ENCODE measurements at regions not wholly inside any gene's neighbourhood (a gene's known extent, or its start where the extent isn't known, plus 50 kb on each side); places are given as distances from the start of the nearest gene placed in this dataset.
"Not testable (repeated sequence)": the region's sequence is repeated elsewhere in the genome, so short reads cannot be mapped to it uniquely, and the experiment has no call there.

- TF ChIP-seq CTCF, EP300 (IDR thresholded peaks at IDR 0.05): not testable (repeated sequence)
Observed at GRCh38 chr5:3323966-3324365, 271.7 kb upstream of the IRX1 start.

All from tibial nerve (tissue), 4 donors.